ENCODE measurements at regions not wholly inside any gene's neighbourhood (a gene's known extent, or its start where the extent isn't known, plus 50 kb on each side); places are given as distances from the start of the nearest gene placed in this dataset.

GRCh38 chr6:845101-845500 is 152.2 kb upstream of the EXOC2 start:
- Histone ChIP-seq H3K36me3 (no peaks in the 10 kb centered on the region), H3K9me3 (peaks cover 0 to 2% (median 0%) of the 10 kb centered on the region in 4 donors), H3K27ac (no peak overlapping the region), H3K4me3 (no peak overlapping the region), H3K27me3 (no peaks in the 10 kb centered on the region), H3K4me1 (no peaks in the 10 kb centered on the region)
- WGBS, 2 donors = 82 to 91% methylated on average over 2 of the region's 2 CpGs
- no peak for TF ChIP-seq POLR2A (IDR thresholded peaks at IDR 0.05)
- TF ChIP-seq CTCF (IDR thresholded peaks at IDR 0.05) = no peak
- TF ChIP-seq EP300 (IDR thresholded peaks at IDR 0.05) = no peak
- DNase-seq (ENCODE audit: low spot score in 2 of 2) = no peak

- TF ChIP-seq POLR2A (IDR thresholded peaks at IDR 0.05) (no peak), EP300 (IDR thresholded peaks at IDR 0.05) (no peak), CTCF (IDR thresholded peaks at IDR 0.05) (no peak)
- H3K27ac ChIP-seq = no peak overlapping the region
- H3K27me3 ChIP-seq = no peaks in the 10 kb centered on the region
- no peaks in the 10 kb centered on the region for H3K4me1 ChIP-seq
- H3K4me3 ChIP-seq = no peak overlapping the region
- peaks cover 0 to 7% (median 0%) of the 10 kb centered on the region in 4 donors for H3K9me3 ChIP-seq
- no peak for DNase-seq (ENCODE audit: low spot score in 2 of 2)
- no peaks in the 10 kb centered on the region for H3K36me3 ChIP-seq
- 28 to 37% methylated on average over 9 of the region's 9 CpGs for WGBS, 2 donors
Observed at GRCh38 chr6:842141-842540, 149.2 kb upstream of the EXOC2 start.

DNA sequence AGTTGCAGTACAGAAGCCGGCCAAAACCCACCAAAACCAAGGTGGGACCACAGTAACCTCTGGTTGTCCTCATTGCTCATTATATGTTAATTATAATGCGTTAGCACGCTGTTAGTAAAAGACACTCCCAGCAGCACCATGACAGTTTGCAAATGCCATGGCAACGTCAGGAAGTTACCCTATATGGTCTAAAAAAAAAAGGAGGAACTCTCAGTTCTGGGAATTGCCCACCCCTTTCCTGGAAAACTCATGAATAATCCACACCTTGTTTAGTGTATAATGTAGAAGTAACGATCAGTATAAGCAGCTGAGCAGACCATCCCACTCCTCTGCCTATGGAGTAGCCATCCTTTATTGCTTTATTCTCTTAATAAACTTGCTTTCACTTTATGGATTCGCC is 148.6 kb upstream of the EXOC2 start:
- TF ChIP-seq CTCF (IDR thresholded peaks at IDR 0.05) = no peak
- TF ChIP-seq EP300 (IDR thresholded peaks at IDR 0.05) = no peak
- TF ChIP-seq POLR2A (IDR thresholded peaks at IDR 0.05) = no peak
- H3K4me1 ChIP-seq = no peaks in the 10 kb centered on the region
- DNase-seq (ENCODE audit: low spot score in 2 of 2) = no peak
- WGBS, 2 donors = 76 to 77% methylated on average over 6 of the region's 6 CpGs
- H3K27ac ChIP-seq = no peak overlapping the region
- H3K27me3 ChIP-seq = no peaks in the 10 kb centered on the region
- no peak overlapping the region for H3K4me3 ChIP-seq
- peaks cover 0 to 7% (median 0%) of the 10 kb centered on the region in 4 donors for H3K9me3 ChIP-seq
- no peaks in the 10 kb centered on the region for H3K36me3 ChIP-seq

DNA sequence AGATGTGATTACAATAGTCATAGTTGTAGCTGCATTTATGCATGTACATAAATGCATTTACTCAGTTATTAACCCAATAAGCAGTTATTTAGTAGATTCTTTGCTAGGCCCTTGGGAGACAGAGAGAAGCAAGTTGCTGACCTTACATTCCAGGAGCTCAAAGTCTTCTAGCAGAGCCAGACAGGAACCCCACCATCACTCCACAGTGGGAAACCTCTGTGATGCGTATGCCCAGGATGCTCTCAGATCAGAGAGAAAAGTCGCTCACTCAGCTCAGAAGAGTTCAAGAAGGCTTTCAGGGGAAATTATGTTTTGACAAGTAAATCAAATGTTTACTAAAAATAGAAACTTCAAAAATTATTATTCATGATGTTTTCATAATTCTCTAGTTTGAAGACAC is 146.3 kb upstream of the EXOC2 start:
- 84 to 86% methylated on average over 2 of the region's 2 CpGs for WGBS, 2 donors
- Histone ChIP-seq H3K9me3 (peaks cover 0 to 7% (median 0%) of the 10 kb centered on the region in 4 donors), H3K27ac (no peak overlapping the region), H3K36me3 (no peaks in the 10 kb centered on the region), H3K27me3 (no peaks in the 10 kb centered on the region), H3K4me3 (no peak overlapping the region), H3K4me1 (no peaks in the 10 kb centered on the region)
- no peak for TF ChIP-seq EP300 (IDR thresholded peaks at IDR 0.05)
- DNase-seq (ENCODE audit: low spot score in 2 of 2) = no peak

- H3K27ac ChIP-seq = no peak overlapping the region
- H3K4me1 ChIP-seq = no peaks in the 10 kb centered on the region
- H3K36me3 ChIP-seq = no peaks in the 10 kb centered on the region
- H3K4me3 ChIP-seq = no peak overlapping the region
- 78 to 79% methylated on average over 4 of the region's 4 CpGs for WGBS, 2 donors
- no peaks in the 10 kb centered on the region for H3K27me3 ChIP-seq
- peaks cover 0 to 14% (median 0%) of the 10 kb centered on the region in 4 donors for H3K9me3 ChIP-seq
- TF ChIP-seq EP300 (IDR thresholded peaks at IDR 0.05) (no peak), POLR2A (IDR thresholded peaks at IDR 0.05) (no peak), CTCF (IDR thresholded peaks at IDR 0.05) (no peak)
- DNase-seq (ENCODE audit: low spot score in 2 of 2) = no peak
Observed at GRCh38 chr6:837380-837779, 144.4 kb upstream of the EXOC2 start.

DNA sequence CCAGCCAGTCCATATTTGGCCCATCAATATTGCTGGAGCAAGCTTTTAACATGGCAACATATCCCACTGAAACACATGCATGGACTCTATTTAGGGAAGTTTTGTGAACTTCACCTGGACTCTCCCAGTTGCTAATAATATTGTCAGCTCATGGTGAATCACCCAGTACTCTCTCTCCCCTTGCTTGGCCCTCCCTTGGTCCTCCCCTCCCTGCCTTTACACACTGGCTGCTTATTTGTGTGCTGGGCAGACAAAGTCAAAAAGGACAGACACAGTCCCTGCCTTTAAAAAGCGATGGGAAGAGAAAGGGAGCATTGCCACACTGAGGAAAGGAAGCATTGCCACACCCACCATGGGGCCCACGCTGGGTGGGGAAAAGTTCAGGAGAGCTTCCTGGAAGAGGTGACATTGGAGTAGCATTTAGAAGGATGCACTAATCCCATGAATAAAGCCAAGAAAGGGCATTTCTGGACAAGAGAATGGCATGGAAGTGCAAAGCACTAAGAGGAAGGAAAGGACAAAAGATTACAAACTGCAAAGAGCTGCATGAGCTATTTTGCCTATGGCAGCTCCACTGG is 143.4 kb upstream of the EXOC2 start:
- no peak overlapping the region for H3K4me3 ChIP-seq
- WGBS, 2 donors = 70 to 73% methylated on average over 2 of the region's 2 CpGs
- TF ChIP-seq CTCF (IDR thresholded peaks at IDR 0.05) (no peak), POLR2A (IDR thresholded peaks at IDR 0.05) (no peak), EP300 (IDR thresholded peaks at IDR 0.05) (no peak)
- no peaks in the 10 kb centered on the region for H3K36me3 ChIP-seq
- H3K9me3 ChIP-seq = peaks cover 0 to 24% (median 0%) of the 10 kb centered on the region in 4 donors
- H3K27ac ChIP-seq = no peak overlapping the region
- no peak for DNase-seq (ENCODE audit: low spot score in 2 of 2)
- no peaks in the 10 kb centered on the region for H3K27me3 ChIP-seq
- no peaks in the 10 kb centered on the region for H3K4me1 ChIP-seq

Data from tibial nerve (tissue), 4 donors.